RWPE2 (cell line): ENCODE measurements at regions not wholly inside any gene's neighbourhood (a gene's known extent, or its start where the extent isn't known, plus 50 kb on each side); places are given as distances from the start of the nearest gene placed in this dataset.

Source experiments
- ATAC-seq: fragments of 200-7000 bp; cut with Tn5 transposase; 3 replicates; pipeline ENCODE4 v1.9.1; 2021; ENCODE audit warnings: low read depth
- DNase-seq: peaks from one replicate; pipeline ENCODE4 v3.0.0-alpha.2; 2020; ENCODE audit warnings: low spot score
- H3K27ac ChIP-seq: fragments of 450-650 bp; 2 replicates; pipeline ENCODE4 v1.5.1; 2017; ENCODE audit warnings: mild to moderate bottlenecking; ENCODE audit not compliant: poor library complexity, severe bottlenecking
- H3K27me3 ChIP-seq: fragments of 250-450 bp; sonication (Bioruptor Pico); 2 replicates; pipeline ENCODE4 v1.5.1; 2021; ENCODE audit warnings: mild to moderate bottlenecking, moderate library complexity; ENCODE audit not compliant: insufficient read depth, poor library complexity, severe bottlenecking
- H3K36me3 ChIP-seq: fragments of 250-450 bp; sonication (Bioruptor Pico); 2 replicates; pipeline ENCODE4 v1.5.1; 2020; ENCODE audit warnings: low read depth, mild to moderate bottlenecking, moderate library complexity
- H3K4me1 ChIP-seq: fragments of 250-450 bp; sonication (Bioruptor Pico); 2 replicates; pipeline ENCODE4 v1.5.1; 2021; ENCODE audit warnings: mild to moderate bottlenecking, moderate library complexity; ENCODE audit not compliant: insufficient read depth, poor library complexity, severe bottlenecking
- H3K4me3 ChIP-seq: fragments of 250-450 bp; sonication (Bioruptor Pico); 2 replicates; pipeline ENCODE4 v1.5.1; 2021; ENCODE audit warnings: mild to moderate bottlenecking, moderate library complexity; ENCODE audit not compliant: severe bottlenecking
- H3K9me3 ChIP-seq: fragments of 250-450 bp; sonication (Bioruptor Pico); 2 replicates; pipeline ENCODE4 v1.5.1; 2021; ENCODE audit warnings: mild to moderate bottlenecking, moderate library complexity; ENCODE audit not compliant: severe bottlenecking
- TF ChIP-seq, protein P1 (sequence below): fragments of 450-650 bp; IDR thresholded peaks from one replicate; pipeline ENCODE4 v1.5.1; 2017; ENCODE audit warnings: mild to moderate bottlenecking, moderate library complexity; ENCODE audit not compliant: poor library complexity, severe bottlenecking

DNA sequence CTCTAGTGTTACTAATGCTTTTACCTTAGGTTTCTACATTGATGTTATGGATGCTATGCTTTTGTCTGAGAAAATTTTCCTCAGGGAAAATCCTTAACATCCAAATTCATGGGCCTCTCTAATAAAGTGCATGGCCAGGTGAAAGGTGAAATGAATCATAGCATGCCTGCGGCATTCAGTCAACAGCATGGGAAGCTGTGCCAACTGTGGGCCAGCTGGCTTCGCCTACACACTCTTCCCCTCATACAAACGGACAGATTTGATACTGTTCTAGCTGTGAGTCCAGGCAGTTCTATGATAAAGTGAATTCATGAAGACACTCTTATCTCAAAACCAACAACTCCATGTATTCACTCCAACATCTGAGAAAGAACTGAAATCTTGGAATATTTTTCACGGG, 374.1 kb downstream of the PLK2 start:
- DNase-seq: no peak
- peak; percentile 98 for ATAC-seq
- H3K4me3 ChIP-seq: no peak overlapping the region
- no peaks in the 10 kb centered on the region for H3K36me3 ChIP-seq
- no peaks in the 10 kb centered on the region for H3K27me3 ChIP-seq
- TF ChIP-seq, protein P1, sequence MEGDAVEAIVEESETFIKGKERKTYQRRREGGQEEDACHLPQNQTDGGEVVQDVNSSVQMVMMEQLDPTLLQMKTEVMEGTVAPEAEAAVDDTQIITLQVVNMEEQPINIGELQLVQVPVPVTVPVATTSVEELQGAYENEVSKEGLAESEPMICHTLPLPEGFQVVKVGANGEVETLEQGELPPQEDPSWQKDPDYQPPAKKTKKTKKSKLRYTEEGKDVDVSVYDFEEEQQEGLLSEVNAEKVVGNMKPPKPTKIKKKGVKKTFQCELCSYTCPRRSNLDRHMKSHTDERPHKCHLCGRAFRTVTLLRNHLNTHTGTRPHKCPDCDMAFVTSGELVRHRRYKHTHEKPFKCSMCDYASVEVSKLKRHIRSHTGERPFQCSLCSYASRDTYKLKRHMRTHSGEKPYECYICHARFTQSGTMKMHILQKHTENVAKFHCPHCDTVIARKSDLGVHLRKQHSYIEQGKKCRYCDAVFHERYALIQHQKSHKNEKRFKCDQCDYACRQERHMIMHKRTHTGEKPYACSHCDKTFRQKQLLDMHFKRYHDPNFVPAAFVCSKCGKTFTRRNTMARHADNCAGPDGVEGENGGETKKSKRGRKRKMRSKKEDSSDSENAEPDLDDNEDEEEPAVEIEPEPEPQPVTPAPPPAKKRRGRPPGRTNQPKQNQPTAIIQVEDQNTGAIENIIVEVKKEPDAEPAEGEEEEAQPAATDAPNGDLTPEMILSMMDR: no peak
- H3K9me3 ChIP-seq: no peaks in the 10 kb centered on the region
- peaks cover 9% of the 10 kb centered on the region for H3K4me1 ChIP-seq
- H3K27ac ChIP-seq: no peak overlapping the region

DNA sequence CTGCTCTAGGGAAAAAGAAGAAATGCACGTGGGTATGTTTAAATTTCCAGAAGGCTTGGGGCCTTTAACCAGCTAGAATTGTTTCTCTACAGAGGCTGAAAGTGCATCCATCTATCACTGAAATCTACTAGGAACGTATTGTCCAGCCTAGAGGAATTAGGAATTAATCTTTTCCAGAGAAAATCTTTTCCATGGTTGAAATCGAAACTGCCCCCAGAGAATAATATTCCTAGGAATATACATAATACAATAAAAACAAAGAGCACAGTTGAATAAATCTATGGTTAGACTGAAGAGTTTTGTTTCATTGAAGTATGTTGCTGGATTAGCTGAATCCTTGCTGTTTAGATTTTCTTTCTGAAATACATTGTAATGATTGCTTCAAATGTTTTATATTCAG, 378.5 kb downstream of the PLK2 start:
- Histone ChIP-seq H3K4me1 (peaks cover 17% of the 10 kb centered on the region), H3K4me3 (no peak overlapping the region), H3K27me3 (no peaks in the 10 kb centered on the region), H3K9me3 (no peaks in the 10 kb centered on the region), H3K27ac (no peak overlapping the region), H3K36me3 (no peaks in the 10 kb centered on the region)
- DNase-seq (no peak), ATAC-seq (no peak)
- TF ChIP-seq, protein P1: no peak

DNA sequence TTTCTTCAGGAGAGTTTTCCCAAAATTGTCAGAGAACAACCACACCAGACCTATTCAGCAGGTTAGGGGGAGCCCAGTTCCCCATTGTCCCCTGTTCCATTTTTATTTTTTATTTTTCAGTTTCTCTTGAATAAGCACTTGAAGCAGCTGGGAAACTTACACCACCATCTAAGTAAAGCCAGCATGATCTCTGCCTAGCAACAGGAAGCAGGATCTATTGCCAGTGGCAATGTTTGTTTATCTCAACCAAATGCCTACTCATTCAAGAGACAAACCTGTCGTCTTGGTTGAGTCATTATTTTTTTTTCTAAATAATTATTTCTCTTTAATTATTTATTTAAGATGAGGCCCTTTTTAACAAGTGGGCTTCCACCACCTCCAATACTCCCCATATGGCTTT, 379.3 kb downstream of the PLK2 start:
- TF ChIP-seq, protein P1: no peak
- ATAC-seq (peak; percentile 71; the same call in 2 of the 3 replicates), DNase-seq (no peak)

DNA sequence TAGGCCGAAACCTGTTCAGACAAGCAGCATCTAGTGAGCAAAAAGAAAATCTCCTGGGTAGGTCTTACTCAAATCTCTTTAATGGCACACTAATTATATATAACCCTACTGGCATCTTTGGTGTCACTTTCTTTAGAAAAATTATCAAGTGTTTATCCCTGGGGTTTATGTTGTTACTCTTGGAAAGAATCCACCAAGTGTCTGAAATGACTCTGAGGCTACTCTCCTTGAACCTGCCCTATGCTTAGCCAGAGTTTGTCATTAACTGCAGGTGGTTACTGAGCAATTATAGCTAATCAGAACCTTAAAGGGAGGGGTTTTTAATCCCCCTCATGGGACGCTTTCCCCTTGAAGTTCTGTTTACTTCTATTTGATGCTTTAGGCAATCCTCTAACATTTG, 381.9 kb downstream of the PLK2 start:
- TF ChIP-seq, protein P1: no peak
- Histone ChIP-seq H3K27me3 (no peaks in the 10 kb centered on the region), H3K9me3 (no peaks in the 10 kb centered on the region), H3K4me3 (no peak overlapping the region), H3K4me1 (peaks cover 8% of the 10 kb centered on the region), H3K27ac (no peak overlapping the region), H3K36me3 (no peaks in the 10 kb centered on the region)
- no peak for DNase-seq
- no peak for ATAC-seq

More for the DNA sequence above, 379.3 kb downstream of the PLK2 start:
- no peaks in the 10 kb centered on the region for H3K9me3 ChIP-seq
- peaks cover 12% of the 10 kb centered on the region for H3K4me1 ChIP-seq
- no peaks in the 10 kb centered on the region for H3K36me3 ChIP-seq
- H3K4me3 ChIP-seq: no peak overlapping the region
- H3K27ac ChIP-seq: no peak overlapping the region
- H3K27me3 ChIP-seq: no peaks in the 10 kb centered on the region

DNA sequence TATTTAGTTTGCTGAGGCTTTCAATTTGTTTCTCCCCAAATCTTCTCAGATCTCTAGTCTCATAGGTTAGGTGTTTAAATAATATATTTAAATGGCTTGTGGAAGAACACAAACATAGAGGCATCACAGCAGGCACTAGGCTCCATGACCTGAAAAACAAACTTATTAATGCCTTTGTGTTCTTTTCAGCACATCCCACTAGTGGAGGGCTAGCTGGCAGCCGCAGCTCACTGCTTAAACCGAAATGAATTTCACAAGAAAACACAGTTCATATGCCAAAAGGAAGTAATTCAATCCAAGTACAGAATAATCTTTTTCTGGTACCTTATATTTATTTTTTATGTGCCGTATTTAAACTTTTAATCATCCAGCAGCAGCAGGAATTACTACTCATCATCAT, 382.5 kb downstream of the PLK2 start:
- DNase-seq (no peak), ATAC-seq (no peak)
- Histone ChIP-seq H3K4me1 (peaks cover 8% of the 10 kb centered on the region), H3K36me3 (no peaks in the 10 kb centered on the region), H3K27ac (no peak overlapping the region), H3K9me3 (no peaks in the 10 kb centered on the region), H3K27me3 (no peaks in the 10 kb centered on the region), H3K4me3 (no peak overlapping the region)
- TF ChIP-seq, protein P1: no peak
